GM21423 (cell line): ENCODE measurements at regions not wholly inside any gene's neighbourhood (a gene's known extent, or its start where the extent isn't known, plus 50 kb on each side); places are given as distances from the start of the nearest gene placed in this dataset.

Experiments used
- ATAC-seq: cut with Tn5 transposase; IDR thresholded peaks from one replicate; pipeline ENCODE4 v1.9.1; 2021; ENCODE audit warnings: mild to moderate bottlenecking, moderate library complexity; ENCODE audit not compliant: unreplicated experiment

DNA sequence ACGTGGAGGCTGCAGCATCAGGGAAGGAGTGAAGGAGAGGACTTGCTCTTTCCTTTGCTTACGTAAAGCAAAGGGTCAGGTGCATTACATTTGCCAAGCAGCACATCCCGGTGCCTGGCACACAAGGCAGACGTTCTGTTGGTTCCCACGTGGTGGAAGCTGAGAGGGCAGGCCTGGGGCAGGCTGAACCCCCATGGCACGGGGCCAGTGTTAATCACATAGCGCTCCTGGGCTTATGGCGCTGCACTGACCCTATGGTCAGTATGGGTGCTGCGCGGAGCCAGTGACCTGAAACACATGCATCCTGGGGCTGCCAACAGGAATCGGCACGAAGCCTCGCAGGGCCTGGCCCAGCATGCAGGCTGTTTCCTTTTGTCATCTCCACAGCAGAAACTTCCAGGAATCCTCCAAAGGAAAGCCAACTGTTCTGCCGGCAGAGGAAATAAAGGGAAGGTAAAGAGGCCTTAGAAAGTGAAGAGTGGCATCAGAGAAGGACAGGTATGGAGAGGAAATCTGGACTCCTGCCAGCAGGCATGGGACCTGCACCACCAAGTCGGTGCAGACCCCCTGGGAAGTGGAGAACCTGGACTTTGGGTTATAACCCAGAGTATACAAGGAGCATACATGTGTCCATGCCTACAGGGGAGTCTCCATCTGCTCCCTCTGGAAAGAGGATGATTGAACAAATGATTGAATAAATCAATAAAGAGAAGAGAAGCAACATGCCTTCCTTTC, 560.2 kb downstream of the TCERG1L start:
- ATAC-seq: no peak

DNA sequence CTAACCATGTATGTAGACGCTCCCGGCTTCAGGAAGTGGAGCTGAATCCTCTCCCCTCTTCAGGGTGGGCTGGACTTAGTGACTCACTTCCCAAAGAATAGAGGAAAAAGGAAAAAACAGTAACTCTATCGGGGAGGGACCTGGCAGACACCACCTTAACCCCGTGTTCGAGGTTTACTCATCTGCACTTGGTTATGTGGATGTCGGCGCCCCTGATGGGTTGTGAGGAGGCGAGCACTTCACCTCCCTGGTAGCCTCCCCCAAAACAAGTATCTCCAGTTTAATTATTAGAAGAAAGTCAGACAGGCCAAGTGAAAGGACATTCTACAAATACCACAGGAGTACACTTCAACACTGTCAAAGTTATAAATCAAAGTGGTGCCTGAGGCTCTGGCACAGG, 559.7 kb downstream of the TCERG1L start:
- ATAC-seq: no peak

DNA sequence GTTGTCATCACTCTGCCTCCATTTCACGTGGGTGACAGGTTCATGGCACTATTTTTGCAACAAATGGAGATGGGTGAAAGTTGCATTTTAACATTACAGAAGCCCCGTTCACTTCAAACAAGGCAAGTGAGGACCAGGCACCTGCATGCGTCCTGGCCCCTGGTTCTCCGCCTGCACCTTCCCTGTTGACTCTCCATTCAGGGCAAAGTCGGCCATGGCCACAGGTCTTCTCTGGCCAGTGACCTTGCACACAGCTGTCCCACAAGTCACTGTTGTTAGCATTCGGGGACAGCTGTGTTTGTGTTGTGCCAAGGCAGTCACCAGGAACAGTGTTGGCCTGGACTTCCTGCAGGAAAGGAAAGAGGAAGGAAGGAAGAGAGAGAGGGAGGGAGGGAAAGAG, 554.9 kb downstream of the TCERG1L start:
- ATAC-seq: no peak

DNA sequence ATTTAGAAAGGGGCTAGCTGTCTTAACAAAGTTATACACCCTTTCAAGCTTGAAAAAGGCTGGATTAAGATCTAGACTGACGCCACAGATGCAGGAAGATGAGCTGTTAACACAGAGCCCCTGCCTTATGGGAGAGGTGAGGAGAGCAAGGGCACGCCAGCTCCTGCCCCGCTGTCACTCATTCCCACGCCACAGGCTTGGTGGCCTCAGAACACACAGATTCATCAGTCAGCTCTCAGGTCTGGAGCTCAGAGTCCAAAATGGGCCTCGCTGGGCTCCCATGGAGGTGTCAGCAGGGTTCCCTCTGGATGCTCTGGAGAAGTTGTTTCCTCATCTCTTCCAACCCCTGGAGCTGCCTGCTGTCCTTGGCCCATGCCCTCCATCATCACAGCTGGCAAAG, 554.2 kb downstream of the TCERG1L start:
- no peak for ATAC-seq

DNA sequence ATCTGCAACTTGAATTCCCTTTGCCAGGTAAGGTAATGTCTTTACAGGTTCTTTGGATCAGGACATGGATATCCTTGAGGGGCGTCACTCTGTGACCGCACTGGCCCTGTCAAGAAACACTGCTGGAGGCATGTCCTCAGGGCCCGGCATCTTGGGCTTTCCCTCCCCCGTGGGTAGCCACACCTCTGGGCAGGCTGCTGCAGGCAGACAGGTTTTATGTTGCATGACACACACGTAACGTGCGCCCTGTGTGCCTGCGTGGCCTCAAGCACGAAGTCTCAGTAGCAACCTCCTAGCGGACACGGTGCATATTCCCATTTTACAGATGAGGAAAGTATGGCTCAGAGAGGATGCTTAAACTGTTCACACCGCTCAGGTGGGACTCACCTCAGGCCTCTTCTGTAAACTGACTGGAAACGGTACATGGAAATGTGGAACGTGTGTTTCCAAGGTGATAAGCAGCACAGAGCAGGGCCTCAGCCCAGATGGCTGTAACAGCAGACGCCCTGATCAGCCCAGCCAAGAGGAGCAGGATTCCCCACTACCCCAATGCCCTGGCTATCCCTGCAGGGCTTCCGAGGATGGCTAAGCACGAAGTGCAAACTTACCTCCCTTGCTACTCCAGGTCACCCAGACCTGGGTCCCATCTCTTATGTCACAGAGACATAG, 553.6 kb downstream of the TCERG1L start:
- no peak for ATAC-seq

DNA sequence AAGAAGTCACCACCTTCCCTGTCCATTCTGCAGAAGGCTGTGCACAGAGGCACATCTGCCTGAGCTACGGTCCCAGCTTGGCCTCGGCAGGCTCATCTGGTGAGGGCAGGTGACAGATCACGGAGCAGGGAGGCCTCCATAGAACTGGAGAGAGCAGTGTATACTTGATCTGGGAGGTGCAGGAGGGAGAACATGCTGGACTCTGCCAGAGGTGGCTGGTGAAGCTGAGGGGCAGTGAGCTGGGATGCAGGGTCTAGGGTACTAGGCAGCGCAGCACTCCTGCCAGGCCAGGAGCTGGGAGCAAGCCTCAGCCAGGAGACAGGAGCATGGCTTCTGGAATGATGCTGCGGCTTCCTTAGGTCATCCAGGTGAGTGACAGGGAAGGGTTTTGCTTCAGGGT, 553.0 kb downstream of the TCERG1L start:
- no peak for ATAC-seq

DNA sequence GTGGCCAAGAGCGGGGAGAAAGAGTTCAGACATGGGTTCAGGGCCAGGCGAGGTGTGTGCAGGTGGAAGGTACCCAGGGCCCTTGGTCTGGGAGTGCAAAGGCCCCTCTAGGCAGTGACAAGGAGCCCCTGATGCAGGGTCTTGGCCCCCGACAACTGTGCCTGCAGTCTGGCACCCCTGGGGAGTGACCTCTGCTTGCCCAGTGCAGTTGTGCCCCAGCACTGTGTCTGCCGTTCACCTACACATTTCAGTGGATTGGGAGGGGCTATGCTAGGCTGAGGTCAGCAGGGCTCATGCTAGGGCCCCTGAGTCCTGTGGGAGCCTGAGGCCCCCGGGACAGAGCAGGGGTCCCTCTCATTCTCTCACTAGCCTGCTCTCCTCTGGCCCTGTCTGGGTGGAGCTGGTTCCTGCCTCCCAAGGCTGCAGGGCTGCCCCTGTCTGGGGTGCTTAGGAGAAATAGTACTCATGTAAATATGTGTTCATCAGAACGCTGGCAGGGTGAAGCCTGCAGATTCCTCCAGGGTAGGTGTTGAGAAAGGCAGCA, 550.4 kb downstream of the TCERG1L start:
- no peak for ATAC-seq

DNA sequence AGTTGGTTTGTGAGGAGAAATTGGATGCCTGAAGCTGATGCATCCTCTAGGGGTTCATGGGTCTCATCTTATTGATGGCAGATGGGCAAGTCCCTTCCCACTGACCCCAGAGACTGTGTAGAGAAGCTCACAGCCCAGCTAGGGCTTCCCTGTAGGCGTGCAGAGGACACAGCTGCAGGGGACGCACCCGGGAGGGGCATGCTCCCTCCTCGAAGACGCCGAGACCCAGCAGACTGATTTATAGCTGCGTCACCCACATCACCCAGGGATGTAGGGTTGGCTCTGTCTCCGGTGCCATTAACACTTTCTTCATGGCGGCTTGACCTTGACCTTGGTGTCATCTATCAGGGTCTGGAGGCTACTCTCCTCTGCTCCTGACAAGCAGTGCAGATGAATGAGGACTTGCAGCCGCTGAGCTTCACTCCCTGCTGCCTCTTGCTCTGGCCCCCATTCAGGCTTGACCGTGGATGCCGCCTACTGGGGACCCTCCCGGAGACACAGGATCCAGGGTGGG, 549.7 kb downstream of the TCERG1L start:
- no peak for ATAC-seq

DNA sequence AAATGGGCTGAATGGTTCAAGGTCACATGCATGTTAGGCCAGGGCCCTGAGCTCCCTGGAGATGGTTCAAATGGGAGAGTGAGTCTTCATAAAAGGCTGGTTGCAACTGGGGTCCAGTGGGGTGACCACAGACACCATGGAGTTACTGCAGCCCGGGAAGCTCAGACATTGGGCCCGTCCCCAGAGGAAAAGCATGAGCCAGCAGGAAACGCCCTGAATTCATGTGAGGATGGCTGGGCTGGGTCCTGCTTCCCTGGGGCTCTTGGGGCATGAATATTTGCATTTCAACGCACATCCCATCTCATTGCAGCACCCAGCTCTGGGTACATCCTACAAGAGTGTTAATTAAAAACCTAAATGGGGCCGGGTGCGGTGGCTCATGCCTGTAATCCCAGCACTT, 549.0 kb downstream of the TCERG1L start:
- no peak for ATAC-seq

DNA sequence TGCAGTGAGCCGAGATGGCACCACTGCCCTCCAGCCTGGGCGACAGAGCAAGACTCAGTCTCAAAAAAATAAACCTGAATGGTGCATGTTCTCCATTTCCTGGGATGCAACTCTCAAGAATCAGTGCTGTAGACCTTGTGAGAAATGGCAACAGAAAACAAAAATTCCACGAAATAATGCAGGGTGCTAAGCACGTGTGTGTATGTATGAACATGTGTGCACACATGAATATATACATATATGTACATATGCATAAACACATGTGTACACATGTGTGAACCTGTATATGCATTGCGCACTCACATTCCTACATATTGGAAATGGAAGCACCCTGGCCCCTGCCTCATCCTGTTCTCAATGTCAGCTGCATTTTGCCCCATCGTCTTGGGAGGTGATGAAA, 548.5 kb downstream of the TCERG1L start:
- ATAC-seq: no peak

DNA sequence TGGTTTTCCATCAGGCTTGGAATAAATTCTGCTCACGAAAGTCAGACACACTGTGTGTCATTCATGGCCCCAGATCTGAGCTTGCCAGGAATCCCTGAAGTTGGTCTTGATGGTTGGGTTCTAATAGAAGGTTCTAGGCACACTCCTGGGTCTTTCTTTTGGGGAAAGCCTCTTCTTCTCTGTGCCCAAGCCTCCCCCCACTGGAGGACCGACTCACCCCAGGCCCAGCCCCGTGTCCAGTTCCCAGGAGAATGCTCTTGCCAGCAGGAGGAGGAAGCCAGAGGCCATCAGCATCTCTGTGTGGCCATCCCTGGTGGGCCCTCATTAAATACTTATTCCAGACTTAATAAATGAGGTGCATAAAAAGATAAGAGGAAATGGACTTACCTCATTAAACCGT, 548.0 kb downstream of the TCERG1L start:
- ATAC-seq: no peak

DNA sequence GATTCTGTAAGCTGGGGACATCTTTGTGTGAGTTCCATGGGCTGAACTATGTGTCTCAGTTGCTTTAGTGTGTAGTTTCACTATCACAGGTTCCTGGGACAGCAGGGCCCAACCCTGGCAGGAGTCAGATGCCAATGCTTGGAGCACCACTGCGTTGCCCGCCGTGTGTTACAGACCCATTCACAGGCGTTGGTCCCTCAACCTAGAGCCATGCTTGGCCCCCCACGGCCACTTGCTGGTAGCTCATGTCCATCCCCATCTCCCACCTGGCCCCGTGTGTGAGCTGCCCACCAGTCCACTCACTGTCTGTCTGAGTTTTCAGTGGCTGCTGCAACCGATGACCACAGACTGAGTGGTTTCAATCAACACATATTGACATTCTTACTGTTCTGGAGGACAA, 546.9 kb downstream of the TCERG1L start:
- no peak for ATAC-seq

DNA sequence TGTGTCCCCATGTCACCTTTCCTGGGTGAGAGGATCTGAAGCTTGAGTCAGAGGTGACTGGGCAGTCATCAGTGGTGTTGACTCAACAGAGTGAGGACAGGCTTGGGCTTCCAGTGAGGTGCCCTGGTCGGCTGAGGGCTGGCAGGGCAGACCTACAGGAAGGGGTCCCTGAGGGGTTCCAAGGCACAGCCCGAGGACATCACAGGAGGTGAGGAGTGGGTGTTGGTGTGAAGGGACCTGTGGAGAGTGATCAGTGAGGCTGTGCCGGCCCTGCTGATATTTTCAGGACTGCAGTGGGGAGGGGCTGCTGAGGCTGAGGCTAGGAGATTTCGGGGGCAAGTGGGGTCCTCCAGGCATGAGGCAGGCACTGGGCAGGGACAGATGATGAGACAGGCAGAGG, 545.5 kb downstream of the TCERG1L start:
- no peak for ATAC-seq

DNA sequence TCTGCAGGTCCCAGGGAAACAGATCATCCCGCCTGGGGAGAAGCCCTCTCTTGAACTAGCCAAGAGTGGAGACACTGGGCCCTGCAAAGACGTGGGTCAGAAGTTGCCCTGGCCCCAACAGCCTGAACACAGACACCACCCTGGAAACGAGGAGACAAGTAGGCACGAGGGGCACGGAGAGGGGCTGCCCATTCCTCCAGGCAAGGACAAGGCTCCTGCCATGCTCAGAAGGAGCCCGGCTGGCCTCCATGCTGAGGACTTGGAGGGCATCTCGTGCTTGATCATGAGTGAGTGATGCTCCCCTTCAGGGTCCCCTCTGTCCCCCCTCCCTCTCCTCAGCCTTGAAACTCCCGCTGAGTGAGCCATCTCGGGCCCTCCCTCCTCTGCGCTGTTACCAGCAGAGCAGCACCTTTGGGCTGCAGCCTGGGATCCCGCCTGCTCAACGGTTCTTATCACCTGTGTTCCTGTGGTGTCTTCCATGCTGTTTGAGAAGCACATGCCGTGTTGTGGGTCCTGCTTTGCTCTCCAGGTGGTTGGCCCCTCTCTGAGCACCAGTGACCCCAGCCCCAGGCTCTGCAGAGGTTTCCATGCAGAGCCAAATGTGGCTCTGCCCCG, 544.3 kb downstream of the TCERG1L start:
- ATAC-seq: no peak

DNA sequence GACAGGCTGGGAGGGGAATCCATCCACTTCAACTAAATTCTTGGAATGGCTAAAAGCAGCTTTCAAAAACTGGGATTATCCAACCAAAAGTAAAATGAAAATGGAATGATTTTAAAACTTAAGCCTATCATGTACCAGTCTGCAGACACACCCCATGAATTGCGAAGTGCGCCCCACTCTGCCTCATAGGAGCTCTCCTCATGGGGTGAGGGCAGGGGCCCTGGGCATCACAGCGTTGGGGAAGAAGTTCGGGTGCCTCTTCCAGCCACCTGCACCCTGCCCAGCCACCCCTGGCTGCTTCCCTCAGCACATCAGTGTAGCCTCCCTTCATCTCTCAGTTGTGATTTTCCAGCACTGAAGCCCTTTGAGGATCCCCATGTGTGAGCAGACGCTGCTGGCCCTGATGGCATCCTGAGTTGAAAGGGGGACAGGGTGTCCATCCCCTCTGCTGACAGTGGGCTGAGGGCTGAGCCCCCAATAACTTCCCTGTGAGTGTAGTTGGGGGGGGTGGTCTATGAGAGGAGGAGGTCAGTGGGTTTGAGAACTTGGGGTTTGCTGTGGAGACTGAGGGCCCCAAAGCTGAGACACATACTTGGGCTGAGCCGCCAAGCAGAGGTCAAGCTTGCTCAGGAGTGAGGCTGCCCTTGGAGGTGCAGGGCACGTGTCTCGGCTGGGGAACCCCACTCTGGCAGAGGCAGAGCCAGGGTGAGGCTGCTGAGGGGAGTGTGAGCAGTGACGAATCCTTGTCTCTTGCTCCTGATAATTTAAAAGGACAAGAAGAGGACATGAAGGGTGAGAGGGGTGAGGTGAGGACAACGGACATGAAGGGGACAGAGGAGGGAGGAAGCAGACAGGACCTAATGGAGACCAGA, 542.1 kb downstream of the TCERG1L start:
- ATAC-seq: no peak

DNA sequence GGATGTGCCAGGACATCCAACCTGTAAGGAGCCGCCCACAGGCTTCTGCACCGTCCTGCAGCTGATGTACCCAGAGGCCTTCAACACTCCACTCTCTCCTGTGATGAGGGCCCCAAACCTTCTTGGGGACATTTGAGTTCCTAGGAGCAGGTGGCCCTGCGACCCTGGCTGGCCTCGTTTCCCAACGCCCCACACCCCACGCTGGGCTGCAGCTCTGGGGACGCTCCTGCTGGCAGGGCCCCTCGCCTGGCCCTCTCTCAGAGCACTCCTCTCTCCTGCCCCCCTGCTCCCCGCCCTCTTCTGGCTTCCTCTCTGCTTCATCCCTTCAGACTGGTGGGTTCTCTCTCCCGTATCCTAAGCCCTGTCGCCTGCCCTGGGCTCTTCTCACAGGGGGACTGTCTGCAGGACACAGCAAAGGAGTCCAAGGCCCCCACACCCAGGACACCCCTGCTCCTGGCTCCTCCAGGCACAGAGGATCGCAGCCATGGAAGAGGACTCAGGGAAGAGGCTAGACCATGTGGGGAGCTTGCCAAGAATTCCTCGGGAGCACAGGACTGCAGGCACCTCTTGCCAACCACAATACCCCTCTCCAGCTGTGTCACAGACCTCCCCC, 541.4 kb downstream of the TCERG1L start:
- no peak for ATAC-seq

DNA sequence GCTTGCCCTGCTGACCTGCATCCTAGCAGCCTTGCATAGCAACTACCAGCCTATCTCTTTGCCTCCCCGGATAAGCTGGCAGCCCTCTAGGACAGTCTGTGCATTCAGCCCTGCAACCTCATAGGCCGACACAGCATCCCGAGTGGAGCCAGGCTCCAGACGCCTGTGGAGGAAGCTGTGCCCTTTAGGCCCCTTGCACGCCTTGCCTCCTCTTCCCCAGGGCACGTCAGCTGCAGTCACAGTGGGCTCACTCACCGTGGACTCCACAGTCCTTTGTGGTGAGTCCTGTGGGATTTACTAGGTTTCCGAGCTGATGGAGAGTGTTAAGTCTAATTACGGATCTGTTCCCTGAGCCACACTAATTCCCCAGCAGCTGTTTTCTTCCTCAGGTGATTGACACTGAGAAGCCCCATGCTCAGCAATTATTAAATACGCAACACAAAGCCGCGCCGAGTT, 540.0 kb downstream of the TCERG1L start:
- no peak for ATAC-seq

DNA sequence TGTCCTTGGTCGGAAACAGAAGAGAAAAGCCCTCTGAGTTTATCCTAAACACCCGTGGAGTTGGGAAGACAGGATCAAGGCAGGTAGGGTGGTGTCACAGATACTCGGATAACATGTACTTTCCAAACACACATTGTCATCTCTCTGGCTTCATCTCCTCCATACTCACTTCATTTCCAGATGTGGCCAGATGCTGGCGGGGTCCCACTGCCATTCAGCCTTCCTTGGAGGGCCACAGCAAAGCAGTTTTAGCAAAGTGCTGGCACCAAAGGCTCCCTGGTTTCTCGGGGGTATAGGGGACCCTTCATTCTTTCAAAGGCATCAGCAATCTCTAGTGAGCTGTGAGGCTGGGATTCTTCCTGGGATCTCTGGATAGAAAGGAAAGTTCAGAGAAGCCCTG, 539.5 kb downstream of the TCERG1L start:
- no peak for ATAC-seq

DNA sequence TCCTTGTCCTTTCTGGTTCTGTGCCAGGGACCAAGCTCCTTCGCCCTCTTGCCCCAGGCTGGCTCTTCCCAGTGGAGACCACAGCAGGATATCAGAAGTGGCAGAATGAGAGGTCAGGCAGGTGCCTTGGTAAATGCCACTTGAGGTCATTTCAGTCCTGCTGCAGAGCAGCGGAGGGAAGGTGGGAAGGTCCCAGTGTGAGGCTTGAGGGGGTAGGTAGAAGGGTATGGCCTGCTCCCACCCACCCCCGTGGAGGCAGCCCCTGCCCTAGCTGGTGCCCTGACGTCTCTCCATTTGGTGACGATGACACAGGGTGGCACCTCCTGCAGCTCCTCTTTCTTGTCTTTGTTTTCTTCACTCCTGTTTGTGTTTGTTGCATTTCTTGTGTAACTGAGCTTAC, 538.8 kb downstream of the TCERG1L start:
- no peak for ATAC-seq

DNA sequence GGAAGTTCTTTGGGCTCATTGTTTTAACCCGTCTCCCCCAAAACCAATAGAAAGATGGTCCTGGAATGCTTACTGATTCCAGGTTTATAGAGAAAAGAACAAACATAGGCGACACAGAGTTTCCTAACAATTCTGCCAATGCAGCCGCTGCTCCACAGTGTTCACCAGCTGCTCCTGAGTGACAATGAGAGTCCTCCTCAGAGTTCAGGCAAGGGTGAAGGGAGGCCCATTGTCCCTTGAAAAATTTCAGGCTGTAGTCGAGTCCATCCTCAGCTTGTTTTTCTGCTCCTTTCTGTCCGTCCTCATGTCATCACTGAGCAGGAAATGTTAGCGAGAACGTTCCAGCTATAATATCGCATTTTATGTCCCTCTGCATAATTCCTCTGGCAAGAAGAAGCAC, 537.6 kb downstream of the TCERG1L start:
- no peak for ATAC-seq
